T1000 (cell line): ENCODE measurements at regions not wholly inside any gene's neighbourhood (a gene's known extent, or its start where the extent isn't known, plus 50 kb on each side); places are given as distances from the start of the nearest gene placed in this dataset.
"Not testable (repeated sequence)": the region's sequence is repeated elsewhere in the genome, so short reads cannot be mapped to it uniquely, and the experiment has no call there.

Experiments
- DNase-seq: peaks from one replicate; lab custom pipeline; 2025; ENCODE audit warnings: mixed read lengths; lab: John Stamatoyannopoulos, UW

DNA sequence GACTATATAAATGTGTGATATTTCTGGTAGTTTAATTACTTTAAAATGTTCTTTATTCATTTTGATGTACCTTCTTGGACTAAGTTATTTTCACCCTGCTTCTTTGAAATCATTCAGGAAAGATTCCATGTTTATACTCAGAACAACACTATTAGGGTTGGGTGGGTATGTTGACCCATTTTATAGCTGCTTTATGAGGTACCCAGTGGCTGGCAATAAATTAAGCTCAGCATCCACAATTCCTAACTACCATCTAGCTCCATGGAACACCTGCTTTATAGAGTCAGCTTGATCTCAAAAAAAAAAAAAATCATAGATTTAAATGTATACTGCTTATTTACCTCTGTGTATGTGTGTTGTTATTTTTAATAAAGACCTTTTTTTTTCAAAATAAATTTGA is 78.9 kb upstream of the ZNF91 start:
- DNase-seq = no peak

DNA sequence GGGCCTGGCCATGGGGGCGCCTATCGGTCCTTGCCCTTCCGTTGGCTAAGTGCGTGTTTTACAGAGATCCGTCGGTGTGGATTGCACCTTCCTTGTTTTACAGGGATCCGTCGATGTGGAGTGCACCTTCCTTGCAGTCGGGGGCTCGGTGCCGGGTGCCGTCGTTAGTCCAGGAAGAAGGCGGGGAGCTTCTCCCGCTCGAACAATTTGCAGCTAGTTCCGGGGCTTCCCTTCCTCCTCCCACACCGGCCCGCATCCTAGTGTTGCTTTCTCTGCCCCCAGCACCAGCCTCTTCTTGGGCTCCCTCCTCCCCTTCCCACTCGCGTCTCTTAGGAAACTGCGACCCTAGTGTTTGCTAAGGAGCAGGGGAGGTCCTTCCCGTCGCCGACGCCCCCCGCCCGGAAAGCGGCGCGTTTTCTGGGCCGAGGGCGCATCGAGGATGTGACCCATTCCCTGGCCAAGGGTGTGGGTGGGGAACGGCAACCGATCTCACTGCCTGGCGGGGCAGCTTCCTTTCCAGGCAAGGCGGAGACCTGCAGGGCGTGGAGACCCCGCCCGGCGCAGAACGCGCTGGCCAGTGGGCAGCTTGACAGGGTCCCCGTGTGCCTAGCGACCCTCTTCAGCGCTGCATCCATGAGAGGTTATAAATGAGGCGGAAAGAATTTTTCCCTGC is 75.7 kb upstream of the ZNF91 start:
- no peak for DNase-seq

DNA sequence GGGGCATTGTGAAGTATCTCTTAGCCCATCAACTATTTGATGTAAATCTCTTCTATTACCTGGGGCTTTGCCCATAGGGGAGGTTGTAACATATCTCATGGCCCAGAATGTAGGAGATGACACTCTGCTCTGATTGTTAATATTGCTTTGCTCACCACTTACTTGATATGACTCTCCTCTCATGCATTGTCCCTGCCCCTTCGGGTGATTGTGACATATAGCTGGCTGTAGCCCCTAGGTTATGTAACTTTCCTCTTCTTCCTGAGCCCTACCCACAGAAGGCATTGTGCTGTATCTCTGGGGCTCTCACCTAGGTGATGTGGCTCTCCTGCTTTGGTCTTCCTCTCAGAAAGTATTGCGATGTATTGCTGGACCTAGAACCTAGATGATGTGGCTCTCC is 69.1 kb upstream of the ZNF91 start:
- DNase-seq = not testable (repeated sequence)

DNA sequence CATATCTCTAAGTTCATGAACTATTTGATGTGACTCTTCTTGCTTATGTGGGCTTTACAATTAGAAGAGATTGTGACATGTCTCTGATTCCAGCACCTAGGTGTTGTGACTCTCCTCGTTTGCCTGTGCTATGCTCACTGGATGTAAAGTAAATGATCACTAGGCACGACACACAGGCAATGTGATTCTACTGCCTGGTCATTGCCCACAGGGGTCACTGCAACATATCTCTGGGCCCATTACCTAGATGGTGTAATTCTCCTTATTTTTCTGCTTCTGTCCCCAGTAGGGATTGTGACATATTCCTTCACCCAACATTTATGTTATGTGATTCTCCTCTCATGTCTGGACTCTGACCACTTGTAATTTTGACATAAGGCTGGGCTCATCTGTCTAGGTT is 65.8 kb upstream of the ZNF91 start:
- DNase-seq = no peak

DNA sequence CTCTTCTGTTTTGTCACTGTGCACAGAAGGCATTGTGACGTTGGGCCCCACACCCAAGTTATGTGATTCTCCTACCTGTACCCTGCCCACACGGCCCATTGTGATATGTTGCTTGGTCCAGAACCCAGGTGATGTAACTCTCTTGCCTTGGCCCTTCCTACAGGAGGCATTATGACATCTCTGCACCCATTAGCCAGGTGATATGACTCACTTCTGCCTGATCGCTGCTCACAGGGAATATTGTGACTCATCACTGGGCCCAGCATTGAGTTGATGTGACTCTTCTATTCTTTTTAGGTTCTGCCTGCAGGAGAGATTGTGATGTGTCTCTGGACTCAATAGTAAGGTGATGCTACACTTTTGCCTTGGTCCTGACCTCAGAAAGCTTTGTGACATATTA is 65.4 kb upstream of the ZNF91 start:
- DNase-seq = no peak
